ENCODE measurements at regions not wholly inside any gene's neighbourhood (a gene's known extent, or its start where the extent isn't known, plus 50 kb on each side); places are given as distances from the start of the nearest gene placed in this dataset.

- DNase-seq: no peak
These were observed 314.9 kb downstream of the RPS24 start for GRCh38 chr10:78348411-78349164.

- no peak for DNase-seq
These were observed 315.5 kb downstream of the RPS24 start for GRCh38 chr10:78349165-78349516.

GRCh38 chr10:78349911-78350663 is 316.4 kb downstream of the RPS24 start:
- no peak for DNase-seq

- no peak for DNase-seq
These were observed 317.6 kb downstream of the RPS24 start for GRCh38 chr10:78351283-78351682.

GRCh38 chr10:78351809-78352208 is 318.1 kb downstream of the RPS24 start:
- DNase-seq: no peak

- DNase-seq: no peak
These were observed 320.0 kb downstream of the RPS24 start for GRCh38 chr10:78353636-78354035.

- no peak for DNase-seq
These were observed 320.4 kb downstream of the RPS24 start for GRCh38 chr10:78354101-78354500.

- no peak for DNase-seq
These were observed 322.7 kb downstream of the RPS24 start for GRCh38 chr10:78356291-78356900.

GRCh38 chr10:78357141-78358063 is 323.7 kb downstream of the RPS24 start:
- DNase-seq: no peak

- no peak for DNase-seq
These were observed 324.7 kb downstream of the RPS24 start for GRCh38 chr10:78358351-78358750.

GRCh38 chr10:78358982-78359381 is 325.3 kb downstream of the RPS24 start:
- no peak for DNase-seq

- DNase-seq: peak; percentile 73
These were observed 326.0 kb downstream of the RPS24 start for GRCh38 chr10:78359640-78360091.

GRCh38 chr10:78360284-78360683 is 326.6 kb downstream of the RPS24 start:
- no peak for DNase-seq

- DNase-seq: no peak
These were observed 327.4 kb downstream of the RPS24 start for GRCh38 chr10:78361031-78361430.

GRCh38 chr10:78362406-78363022 is 328.9 kb downstream of the RPS24 start:
- no peak for DNase-seq

GRCh38 chr10:78363190-78363589 is 329.5 kb downstream of the RPS24 start:
- DNase-seq: no peak

GRCh38 chr10:78365694-78366093 is 332.0 kb downstream of the RPS24 start:
- DNase-seq: no peak

- no peak for DNase-seq
These were observed 333.2 kb downstream of the RPS24 start for GRCh38 chr10:78366663-78367411.

- DNase-seq: no peak
These were observed 334.1 kb downstream of the RPS24 start for GRCh38 chr10:78367751-78368150.

- DNase-seq: no peak
These were observed 337.5 kb downstream of the RPS24 start for GRCh38 chr10:78371136-78371535.

- DNase-seq: no peak
These were observed 339.1 kb downstream of the RPS24 start for GRCh38 chr10:78372806-78373205.

Measured in NCI-H524 treated with DMSO at 0.1 percent for 48 hours (cell line).